Erythroblast (primary cell): ENCODE measurements at regions not wholly inside any gene's neighbourhood (a gene's known extent, or its start where the extent isn't known, plus 50 kb on each side); places are given as distances from the start of the nearest gene placed in this dataset.

ENCODE experiments used
- GATA1 ChIP-seq: IDR thresholded peaks from 2 replicates; pipeline ENCODE4 v1.6.1; 2011; ENCODE audit warnings: low read depth, mild to moderate bottlenecking, control low read depth, low read length, moderate library complexity
- POLR2A ChIP-seq: IDR thresholded peaks from 2 replicates; pipeline ENCODE4 v1.6.1; 2011; ENCODE audit warnings: mild to moderate bottlenecking, low read length

DNA sequence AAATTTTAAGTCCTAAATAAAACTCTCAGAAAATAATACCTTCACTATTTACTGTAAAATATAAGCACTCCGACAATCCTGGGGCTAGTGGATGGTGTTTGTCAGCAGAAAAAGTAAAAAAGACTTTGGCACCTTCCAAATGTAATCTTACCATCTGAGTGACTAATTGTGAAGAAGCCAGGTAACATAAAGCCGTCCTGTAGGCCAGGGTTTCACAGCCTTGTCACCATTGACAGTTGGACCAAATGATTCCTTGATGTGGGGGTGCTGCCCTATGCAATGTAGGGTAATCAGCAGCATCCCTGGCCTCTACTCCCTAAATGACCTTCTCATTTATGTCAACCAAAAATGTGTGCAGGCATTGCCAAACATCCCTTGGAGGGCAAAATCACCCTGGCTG is 87.2 kb downstream of the CAPZA3 start:
- no peak for TF ChIP-seq POLR2A
- no peak for TF ChIP-seq GATA1
